GM19372 (cell line): ENCODE measurements at regions not wholly inside any gene's neighbourhood (a gene's known extent, or its start where the extent isn't known, plus 50 kb on each side); places are given as distances from the start of the nearest gene placed in this dataset.
"Not testable (repeated sequence)": the region's sequence is repeated elsewhere in the genome, so short reads cannot be mapped to it uniquely, and the experiment has no call there.

ENCODE experiments used
- ATAC-seq: cut with Tn5 transposase; IDR thresholded peaks from one replicate; pipeline ENCODE4 v1.9.1; 2021; ENCODE audit warnings: mild to moderate bottlenecking, low read depth, moderate library complexity; ENCODE audit not compliant: unreplicated experiment

DNA sequence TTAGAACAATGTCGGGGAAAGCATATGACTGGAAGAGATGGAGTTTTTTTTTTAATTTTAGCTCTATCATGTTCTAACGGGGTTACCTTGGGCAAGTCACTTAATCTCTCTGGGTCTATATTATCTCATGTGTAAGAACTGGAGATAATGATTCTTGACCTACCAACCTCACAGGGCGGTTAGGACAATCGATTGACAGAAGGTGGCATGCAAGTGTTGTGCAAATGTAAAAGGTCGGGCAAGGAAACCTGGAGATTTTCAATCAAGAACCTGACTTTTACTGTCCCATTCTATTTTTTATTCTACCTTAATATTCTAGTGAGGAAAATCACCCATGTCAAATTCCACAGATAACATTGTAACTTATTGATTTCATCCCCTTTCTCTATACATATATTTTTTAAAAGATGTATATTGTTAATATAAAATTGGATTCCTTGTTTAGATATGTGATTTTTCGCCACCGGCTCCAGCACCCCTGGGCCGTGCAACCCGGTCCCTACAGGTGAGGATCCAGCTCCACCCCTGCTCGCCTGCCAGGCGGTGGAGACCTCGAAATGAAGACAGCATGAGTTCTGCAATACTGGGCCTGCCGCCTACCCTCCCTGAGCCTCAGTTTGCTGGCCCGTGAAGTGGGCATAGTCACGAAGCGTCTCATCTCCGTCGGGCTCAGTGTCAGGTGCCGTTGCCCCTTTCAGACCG is 497.6 kb upstream of the PHF14 start:
- ATAC-seq: no peak

- no peak for ATAC-seq
These were observed 497.0 kb upstream of the PHF14 start for GRCh38 chr7:10476642-10477041.

DNA sequence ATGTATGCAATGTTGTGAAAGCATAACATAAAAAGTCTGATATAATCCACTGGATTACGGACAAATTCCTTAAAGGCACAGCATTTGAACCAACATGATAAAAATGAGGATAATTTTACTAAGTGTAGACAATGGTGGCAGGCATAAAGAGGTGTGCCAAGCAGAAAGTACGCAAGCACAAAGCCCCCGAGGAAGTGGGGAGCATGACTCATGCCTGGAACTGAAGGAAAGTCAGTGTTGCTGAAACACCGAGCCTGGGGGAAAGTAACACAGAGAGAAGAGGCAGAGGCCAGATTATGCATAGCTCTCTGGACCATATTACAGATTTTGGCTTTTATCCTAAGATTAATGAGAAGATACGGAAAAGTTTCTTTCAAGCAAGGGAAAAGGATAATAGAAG is 490.0 kb upstream of the PHF14 start:
- no peak for ATAC-seq

GRCh38 chr7:10484767-10485166 is 488.9 kb upstream of the PHF14 start:
- no peak for ATAC-seq

- not testable (repeated sequence) for ATAC-seq
These were observed 472.3 kb upstream of the PHF14 start for GRCh38 chr7:10501206-10501884.

DNA sequence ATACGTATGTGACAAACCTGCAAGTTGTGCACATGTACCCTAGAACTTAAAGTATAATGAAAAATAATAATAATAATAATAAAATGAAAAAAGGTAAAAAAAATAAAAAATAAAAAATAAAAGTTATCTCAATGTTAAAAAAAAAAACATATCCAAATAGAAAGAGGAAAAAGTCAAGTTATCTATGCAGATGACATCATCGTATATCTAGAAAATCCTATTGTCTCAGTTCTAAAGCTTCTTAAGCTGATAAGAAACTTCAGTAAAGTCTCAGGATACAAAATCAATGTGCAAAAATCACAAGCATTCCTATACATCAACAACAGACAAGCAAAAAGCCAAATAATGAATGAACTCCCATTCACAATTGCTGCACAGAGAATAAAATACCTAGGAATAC is 466.6 kb upstream of the PHF14 start:
- ATAC-seq: no peak

- no peak for ATAC-seq
These were observed 452.4 kb upstream of the PHF14 start for GRCh38 chr7:10521306-10521705.

- ATAC-seq: not testable (repeated sequence)
These were observed 440.2 kb upstream of the PHF14 start for GRCh38 chr7:10533429-10533828.

GRCh38 chr7:10536561-10536960 is 437.1 kb upstream of the PHF14 start:
- ATAC-seq: no peak

- no peak for ATAC-seq
These were observed 435.9 kb upstream of the PHF14 start for GRCh38 chr7:10537764-10538163.

GRCh38 chr7:10557375-10557774 is 416.3 kb upstream of the PHF14 start:
- ATAC-seq: no peak

DNA sequence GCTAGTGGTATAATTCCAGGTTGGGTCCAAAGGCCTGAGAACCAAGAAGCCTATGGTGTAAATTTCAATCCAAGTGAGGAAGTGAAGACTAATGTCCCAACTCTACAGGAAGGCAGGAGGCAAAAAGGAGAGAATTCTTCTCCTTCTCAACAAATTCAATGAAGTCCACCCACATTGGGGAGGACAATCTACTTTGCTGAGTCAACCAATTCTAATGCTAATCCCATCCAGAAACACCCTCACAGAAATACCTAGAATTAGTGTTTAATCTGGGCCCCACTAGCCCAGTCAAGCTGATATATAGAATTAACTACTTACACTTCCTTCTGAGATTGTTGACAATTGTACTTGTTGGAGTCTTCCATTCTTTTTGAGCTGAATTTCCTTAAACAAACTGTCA is 413.2 kb upstream of the PHF14 start:
- ATAC-seq: no peak

- ATAC-seq: no peak
These were observed 404.8 kb upstream of the PHF14 start for GRCh38 chr7:10568891-10569290.

DNA sequence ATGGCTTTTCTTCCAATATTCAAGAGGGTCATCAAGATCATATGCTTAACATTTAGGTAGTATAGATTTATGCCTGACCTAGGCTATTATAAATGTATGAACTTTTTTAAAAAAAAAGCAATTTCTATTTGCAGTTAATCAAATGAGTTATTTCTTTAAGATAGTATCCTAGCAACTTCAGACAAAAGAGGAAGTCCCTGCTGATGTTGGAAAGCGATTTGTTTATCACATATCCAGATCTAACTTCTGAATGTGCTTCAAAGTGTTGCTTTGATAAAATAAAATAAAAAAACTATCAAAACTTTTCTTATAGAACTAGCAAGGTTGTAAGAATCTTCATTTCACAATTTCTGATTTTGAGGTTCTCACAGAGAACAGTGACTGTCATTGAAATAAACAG is 401.9 kb upstream of the PHF14 start:
- ATAC-seq: no peak

- no peak for ATAC-seq
These were observed 395.8 kb upstream of the PHF14 start for GRCh38 chr7:10577866-10578374.

GRCh38 chr7:10579561-10579960 is 394.1 kb upstream of the PHF14 start:
- no peak for ATAC-seq

DNA sequence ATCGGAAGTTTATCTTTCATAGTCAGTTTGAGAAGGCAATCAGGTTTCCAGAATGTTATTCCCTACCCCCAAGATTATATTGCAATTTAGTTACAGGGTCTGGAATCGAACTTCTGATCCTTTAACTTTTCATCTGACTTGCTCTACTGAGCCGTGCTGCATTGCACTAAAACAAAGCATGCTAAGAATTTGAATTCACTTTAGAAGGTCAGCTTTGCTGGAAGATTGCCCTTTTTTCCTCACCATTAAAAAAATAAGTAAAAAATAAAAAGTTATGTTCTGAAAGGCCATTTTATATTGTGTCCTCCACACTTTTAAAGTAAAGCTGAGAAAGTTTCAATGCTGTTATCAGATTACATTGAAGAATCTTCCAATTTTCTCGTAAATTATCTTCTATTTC is 388.8 kb upstream of the PHF14 start:
- ATAC-seq: no peak

GRCh38 chr7:10588084-10588483 is 385.6 kb upstream of the PHF14 start:
- no peak for ATAC-seq

GRCh38 chr7:10592604-10593003 is 381.1 kb upstream of the PHF14 start:
- no peak for ATAC-seq

- no peak for ATAC-seq
These were observed 380.6 kb upstream of the PHF14 start for GRCh38 chr7:10593080-10593479.

DNA sequence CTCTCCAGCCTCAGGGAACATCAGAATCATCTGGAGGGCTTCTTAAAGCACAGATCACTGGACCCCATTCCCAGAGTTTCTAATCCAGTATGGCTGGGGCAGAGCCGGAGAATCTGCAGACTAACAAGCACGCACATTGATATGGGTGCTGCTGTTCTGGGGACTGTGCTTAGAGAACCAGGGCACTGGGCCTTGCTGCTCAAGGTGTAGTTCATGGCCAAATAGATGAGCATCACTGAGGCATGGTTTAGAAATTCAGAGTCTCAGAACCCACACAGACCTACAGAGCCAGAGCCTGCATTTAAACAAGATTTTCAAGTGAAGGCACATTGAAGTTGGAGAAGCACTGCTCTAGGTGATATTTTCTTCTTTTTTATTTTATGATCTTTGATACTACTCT is 376.8 kb upstream of the PHF14 start:
- no peak for ATAC-seq

- ATAC-seq: no peak
These were observed 369.5 kb upstream of the PHF14 start for GRCh38 chr7:10604128-10604527.
